Muscle layer of colon (tissue), 2 donors: ENCODE measurements at regions not wholly inside any gene's neighbourhood (a gene's known extent, or its start where the extent isn't known, plus 50 kb on each side); places are given as distances from the start of the nearest gene placed in this dataset.
"Not testable (repeated sequence)": the region's sequence is repeated elsewhere in the genome, so short reads cannot be mapped to it uniquely, and the experiment has no call there.

Source experiments
- H3K27ac ChIP-seq: one replicate; pipeline ENCODE4 v1.7.0; 2013; ENCODE audit warnings: low read depth, mild to moderate bottlenecking, low read length, moderate library complexity
- H3K27me3 ChIP-seq, 2 donors: one replicate each; pipeline ENCODE4 v1.7.0; 2013; ENCODE audit warnings: low read length in 2 of 2, mild to moderate bottlenecking in 2 of 2; ENCODE audit not compliant: insufficient read depth in 2 of 2, control insufficient read depth in 1 of 2
- H3K36me3 ChIP-seq: one replicate; pipeline ENCODE4 v1.7.0; 2013; ENCODE audit warnings: mild to moderate bottlenecking, low read length; ENCODE audit not compliant: insufficient read depth
- H3K4me1 ChIP-seq: one replicate; pipeline ENCODE4 v1.7.0; 2013; ENCODE audit warnings: mild to moderate bottlenecking, low read length; ENCODE audit not compliant: insufficient read depth
- H3K4me3 ChIP-seq, 2 donors: one replicate each; pipeline ENCODE4 v1.7.0; 2013; ENCODE audit warnings: low read length in 2 of 2, low read depth in 1 of 2, mild to moderate bottlenecking in 1 of 2, moderate library complexity in 1 of 2
- H3K9ac ChIP-seq: one replicate; pipeline ENCODE4 v1.7.0; 2013; ENCODE audit warnings: low read length
- H3K9me3 ChIP-seq: one replicate; pipeline ENCODE4 v1.7.0; 2013; ENCODE audit warnings: mild to moderate bottlenecking, low read length
- donor health status: abdominal sarcoma.
- donor health status: Adenocarcinoma of cecum.

DNA sequence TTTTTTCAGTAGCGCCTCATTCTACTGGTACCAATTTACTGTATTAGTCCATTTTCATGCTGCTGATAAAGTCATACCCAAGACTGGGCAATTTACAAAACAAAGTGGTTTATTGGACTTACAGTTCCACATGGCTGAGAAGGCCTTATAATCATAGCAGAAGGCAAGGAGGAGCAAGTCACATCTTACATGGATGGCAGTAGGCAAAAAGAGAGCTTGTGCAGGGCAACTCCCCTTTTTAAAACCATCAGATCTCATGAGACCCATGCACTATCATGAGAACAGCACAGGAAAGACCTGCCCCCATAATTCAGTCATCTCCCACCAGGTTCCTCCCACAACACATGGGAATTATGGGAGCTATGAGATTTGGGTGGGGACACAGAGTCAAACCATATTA, 443.5 kb downstream of the SH2D1A start:
- H3K9ac ChIP-seq, H3K4me3 ChIP-seq: not testable (repeated sequence)

GRCh38 chrX:124791492-124792095, 445.2 kb downstream of the SH2D1A start:
- no peaks in the 10 kb centered on the region for H3K9me3 ChIP-seq
- H3K4me3 ChIP-seq: no peak overlapping the region
- H3K27ac ChIP-seq: no peak overlapping the region
- no peaks in the 10 kb centered on the region for H3K4me1 ChIP-seq
- H3K27me3 ChIP-seq: no peaks in the 10 kb centered on the region
- no peak overlapping the region for H3K9ac ChIP-seq
- no peaks in the 10 kb centered on the region for H3K36me3 ChIP-seq

More for the DNA sequence above, 443.5 kb downstream of the SH2D1A start:
- H3K9me3 ChIP-seq, H3K36me3 ChIP-seq, H3K27me3 ChIP-seq, H3K4me1 ChIP-seq, H3K27ac ChIP-seq: not testable (repeated sequence)

DNA sequence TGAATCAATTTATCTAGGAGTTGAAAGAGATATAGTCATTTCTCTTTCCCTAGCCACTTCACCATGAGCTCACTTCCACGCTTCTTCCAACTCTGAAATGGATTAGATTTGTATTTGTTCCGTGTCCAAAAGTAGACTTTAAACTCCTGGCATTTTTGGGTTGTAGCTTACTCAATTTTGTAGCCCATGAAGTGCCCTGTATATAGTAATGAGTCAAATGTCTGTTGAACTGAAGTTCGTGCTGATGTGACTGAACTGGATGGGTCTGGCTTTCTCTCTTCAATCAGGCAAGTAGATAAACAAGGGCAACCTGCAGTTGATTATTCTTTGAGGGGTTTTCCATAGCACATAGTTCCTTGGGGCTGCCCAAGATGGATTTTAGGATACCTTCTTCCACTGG, 450.6 kb downstream of the SH2D1A start:
- H3K9me3 ChIP-seq: no peaks in the 10 kb centered on the region
- H3K4me1 ChIP-seq: no peaks in the 10 kb centered on the region
- no peak overlapping the region for H3K4me3 ChIP-seq
- no peak overlapping the region for H3K27ac ChIP-seq
- no peaks in the 10 kb centered on the region for H3K36me3 ChIP-seq
- no peaks in the 10 kb centered on the region for H3K27me3 ChIP-seq
- H3K9ac ChIP-seq: no peak overlapping the region

GRCh38 chrX:124804962-124805361, 458.6 kb downstream of the SH2D1A start:
- no peaks in the 10 kb centered on the region for H3K9me3 ChIP-seq
- no peaks in the 10 kb centered on the region for H3K4me1 ChIP-seq
- H3K9ac ChIP-seq: no peak overlapping the region
- H3K27me3 ChIP-seq: no peaks in the 10 kb centered on the region
- H3K4me3 ChIP-seq: no peak overlapping the region
- H3K27ac ChIP-seq: no peak overlapping the region
- no peaks in the 10 kb centered on the region for H3K36me3 ChIP-seq

GRCh38 chrX:124805486-124805885, 459.1 kb downstream of the SH2D1A start:
- H3K36me3 ChIP-seq: no peaks in the 10 kb centered on the region
- H3K4me1 ChIP-seq: no peaks in the 10 kb centered on the region
- H3K27ac ChIP-seq: no peak overlapping the region
- H3K4me3 ChIP-seq: no peak overlapping the region
- H3K9ac ChIP-seq: no peak overlapping the region
- H3K27me3 ChIP-seq: no peaks in the 10 kb centered on the region
- no peaks in the 10 kb centered on the region for H3K9me3 ChIP-seq

- Histone ChIP-seq H3K9me3 (no peaks in the 10 kb centered on the region), H3K4me3 (no peak overlapping the region), H3K9ac (no peak overlapping the region), H3K27me3 (no peaks in the 10 kb centered on the region), H3K27ac (no peak overlapping the region), H3K4me1 (no peaks in the 10 kb centered on the region), H3K36me3 (no peaks in the 10 kb centered on the region)
Measured at GRCh38 chrX:124814106-124814505, 467.7 kb downstream of the SH2D1A start.

GRCh38 chrX:124818033-124818432, 471.7 kb downstream of the SH2D1A start:
- no peaks in the 10 kb centered on the region for H3K9me3 ChIP-seq
- H3K27me3 ChIP-seq: no peaks in the 10 kb centered on the region
- no peak overlapping the region for H3K4me3 ChIP-seq
- no peaks in the 10 kb centered on the region for H3K36me3 ChIP-seq
- H3K4me1 ChIP-seq: no peaks in the 10 kb centered on the region
- no peak overlapping the region for H3K9ac ChIP-seq
- H3K27ac ChIP-seq: no peak overlapping the region

DNA sequence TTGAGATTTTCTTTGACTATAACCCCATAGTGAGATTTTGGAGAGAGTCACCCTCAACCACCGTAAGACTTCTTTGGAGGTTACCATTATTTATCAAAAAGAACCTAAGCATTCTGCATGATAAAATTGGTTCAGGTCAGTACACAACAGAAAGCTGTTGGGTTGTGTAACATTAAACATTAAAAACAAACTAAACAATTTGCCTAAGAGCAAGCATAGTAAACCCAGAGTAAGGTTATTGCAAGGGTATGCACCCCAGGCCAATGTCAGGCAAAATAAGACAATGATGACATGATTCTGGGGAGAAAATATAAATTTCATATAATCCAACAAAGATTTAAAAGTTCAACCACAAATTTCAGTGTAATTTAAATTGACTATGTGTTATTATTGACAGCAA, 472.4 kb downstream of the SH2D1A start:
- no peak overlapping the region for H3K9ac ChIP-seq
- no peak overlapping the region for H3K4me3 ChIP-seq
- H3K27me3 ChIP-seq: no peaks in the 10 kb centered on the region
- no peaks in the 10 kb centered on the region for H3K9me3 ChIP-seq
- no peaks in the 10 kb centered on the region for H3K4me1 ChIP-seq
- H3K27ac ChIP-seq: no peak overlapping the region
- no peaks in the 10 kb centered on the region for H3K36me3 ChIP-seq

DNA sequence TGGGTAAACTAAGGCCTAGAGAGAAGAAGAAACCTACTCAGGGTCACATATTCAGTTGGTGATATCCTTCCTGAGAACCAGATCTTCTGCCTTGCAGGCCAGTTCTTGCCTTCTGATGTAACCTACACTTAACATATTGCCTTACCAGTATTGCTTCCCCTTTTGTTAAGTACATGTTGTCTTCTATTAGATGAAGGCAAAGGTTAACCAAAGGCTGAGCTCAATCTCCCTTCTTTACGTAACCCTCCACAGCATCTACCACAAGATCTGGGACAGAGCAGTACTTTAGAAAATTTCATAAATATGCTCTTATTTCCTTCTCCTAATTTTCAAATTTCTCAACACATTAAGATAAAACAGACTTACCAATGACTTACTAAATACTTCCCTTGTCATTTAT, 474.4 kb downstream of the SH2D1A start:
- Histone ChIP-seq H3K27ac (no peak overlapping the region), H3K9ac (no peak overlapping the region), H3K4me3 (no peak overlapping the region), H3K27me3 (no peaks in the 10 kb centered on the region), H3K9me3 (no peaks in the 10 kb centered on the region), H3K4me1 (no peaks in the 10 kb centered on the region), H3K36me3 (no peaks in the 10 kb centered on the region)

DNA sequence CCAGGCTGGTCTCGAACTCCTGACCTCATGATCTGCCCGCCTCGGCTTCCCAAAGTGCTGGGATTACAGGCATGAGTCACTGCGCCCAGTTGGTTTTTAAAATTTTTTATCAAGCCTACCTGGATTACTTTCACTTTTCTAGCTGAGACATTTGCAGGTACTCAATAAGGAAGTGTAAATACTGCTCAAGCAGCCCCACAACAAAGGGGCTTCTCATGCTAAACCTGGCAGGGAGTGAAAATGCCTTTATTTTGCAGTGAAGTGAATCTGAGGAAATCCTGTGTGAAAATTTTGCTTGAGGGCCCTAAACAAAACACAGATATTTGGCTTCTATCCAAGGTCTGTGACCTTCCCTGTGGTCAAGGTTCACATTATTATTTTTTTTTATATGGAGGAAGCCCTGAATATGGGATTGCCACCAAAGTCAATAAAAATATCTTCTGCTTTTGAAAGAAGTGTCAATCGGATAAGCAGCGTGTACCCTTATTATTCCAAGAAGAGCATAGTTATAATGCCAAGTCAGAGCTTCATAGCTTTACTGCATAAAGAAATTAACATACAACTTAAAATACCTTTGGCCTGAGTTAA, 481.0 kb downstream of the SH2D1A start:
- Histone ChIP-seq H3K27me3 (no peaks in the 10 kb centered on the region), H3K9ac (no peak overlapping the region), H3K36me3 (no peaks in the 10 kb centered on the region), H3K9me3 (no peaks in the 10 kb centered on the region), H3K4me1 (no peaks in the 10 kb centered on the region), H3K27ac (no peak overlapping the region), H3K4me3 (no peak overlapping the region)

DNA sequence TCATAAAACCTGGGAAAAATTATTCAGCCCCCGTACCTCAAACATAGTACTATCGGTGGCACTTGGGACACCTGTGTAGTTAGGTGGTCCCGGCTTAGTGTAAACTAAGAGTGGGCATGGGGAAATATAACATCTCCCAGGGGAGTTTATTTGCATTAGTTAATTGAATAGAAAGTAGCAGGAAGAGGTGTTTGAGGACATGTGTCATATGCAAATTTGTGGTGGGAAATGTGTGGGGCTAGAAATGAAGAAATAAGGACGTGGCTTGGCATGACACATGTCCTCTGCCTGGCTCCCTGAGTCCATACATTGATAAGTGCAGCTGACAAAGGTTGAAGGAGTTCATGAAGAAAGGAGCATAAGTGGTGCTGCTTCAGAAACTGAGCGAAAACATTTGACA, 483.6 kb downstream of the SH2D1A start:
- Histone ChIP-seq H3K4me1 (no peaks in the 10 kb centered on the region), H3K27ac (no peak overlapping the region), H3K27me3 (no peaks in the 10 kb centered on the region), H3K4me3 (no peak overlapping the region), H3K9ac (no peak overlapping the region), H3K9me3 (no peaks in the 10 kb centered on the region), H3K36me3 (no peaks in the 10 kb centered on the region)

- no peaks in the 10 kb centered on the region for H3K9me3 ChIP-seq
- H3K36me3 ChIP-seq: no peaks in the 10 kb centered on the region
- no peak overlapping the region for H3K9ac ChIP-seq
- H3K27ac ChIP-seq: no peak overlapping the region
- H3K4me3 ChIP-seq: no peak overlapping the region
- no peaks in the 10 kb centered on the region for H3K27me3 ChIP-seq
- no peaks in the 10 kb centered on the region for H3K4me1 ChIP-seq
Measured at GRCh38 chrX:124836786-124837185, 482.9 kb upstream of the TEX13C start.
